ENCODE measurements at regions not wholly inside any gene's neighbourhood (a gene's known extent, or its start where the extent isn't known, plus 50 kb on each side); places are given as distances from the start of the nearest gene placed in this dataset.

DNA sequence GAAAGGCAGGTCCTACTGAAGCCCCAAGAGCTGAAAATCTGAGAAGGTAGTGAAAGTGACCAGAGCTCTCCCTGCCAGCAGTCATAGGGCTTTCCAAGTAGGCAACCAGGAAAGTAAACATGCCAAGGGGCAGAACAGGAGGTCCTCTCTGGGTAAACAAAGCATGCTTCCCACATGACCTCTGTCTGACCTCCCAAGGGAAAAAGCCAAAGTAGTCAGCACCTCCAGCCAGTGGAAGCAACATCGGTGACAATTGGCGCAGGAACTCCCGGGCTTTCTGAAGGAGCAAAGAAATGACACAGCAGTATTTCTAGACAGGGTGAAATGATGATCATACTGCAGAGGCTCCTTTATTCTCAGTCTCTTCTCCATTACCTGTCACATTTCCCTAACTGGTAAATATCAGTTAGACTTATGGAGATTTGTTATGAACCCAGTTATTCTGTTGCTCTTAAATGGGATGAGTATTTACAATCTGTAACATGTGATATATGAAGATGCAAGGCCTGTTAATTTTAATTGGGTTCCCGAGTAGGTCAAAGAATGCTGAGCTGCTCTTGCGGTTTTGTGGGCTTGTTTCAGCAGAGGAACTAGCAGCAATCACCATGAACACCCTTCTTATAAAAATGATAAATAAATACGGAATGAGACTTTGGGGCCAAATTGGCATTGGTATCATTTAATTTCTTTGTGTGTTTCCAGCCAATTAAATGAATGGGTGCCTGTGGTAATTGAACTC, 321.0 kb downstream of the RND3 start:
- H3K4me1 ChIP-seq (replicated peaks in 1 of 2; ENCODE audit: control insufficient read depth in 2 of 2, insufficient read depth in 2 of 2, low read length in 2 of 2) = peaks cover 0 to 18% of the 10 kb centered on the region in 2 experiments; a peak in 4 of 5 replicates
- H2AFZ ChIP-seq (ENCODE audit: low read depth, low read length) = peak overlapping the region; percentile 72
- ChIA-PET CTCF (ENCODE audit: low intra/inter-chr PET ratio) (no interaction called here), POLR2A (interaction anchor here (0.6 to 1.2 kb wide), 4 partner anchors 15 to 1117 kb away, joined by 3 read pairs; no protein-coding TSS in a partner anchor)
- no peaks in the 10 kb centered on the region for H3K79me2 ChIP-seq (ENCODE audit: control insufficient read depth, insufficient read depth, low read length)
- intact Hi-C loops (cut with micrococcal nuclease) (no loop called here), in situ Hi-C loops (cut with MboI) (no loop called here)
- no peaks in the 10 kb centered on the region for H3K9me3 ChIP-seq (replicated peaks; ENCODE audit: control insufficient read depth, insufficient read depth, low read depth, low read length)
- DNase-seq (ENCODE audit: extremely low read depth in 1 of 4, low spot score in 3 of 4) = peak in 3 of 4 experiments; percentile 22 to 75 (median 38)
- H3K4me3 ChIP-seq = no peak overlapping the region
- peak overlapping the region; percentile 16; the same call in 1 of the 2 replicates for H3K4me2 ChIP-seq (ENCODE audit: insufficient read depth, low read length)
- no peaks in the 10 kb centered on the region for H3K36me3 ChIP-seq (ENCODE audit: control insufficient read depth, insufficient read depth, low read length)
- no TSS peak for BruUV-seq (replicated peaks)
- H3K27ac ChIP-seq (ENCODE audit: extremely low read depth, low read depth, low read length) = peak overlapping the region; percentile 79
- no peaks in the 10 kb centered on the region for H4K20me1 ChIP-seq (replicated peaks; ENCODE audit: control insufficient read depth, insufficient read depth, low read length)
- FAIRE-seq = peak; percentile 70
- H3K9me1 ChIP-seq (ENCODE audit: control insufficient read depth, insufficient read depth, low read length) = no peaks in the 10 kb centered on the region
- peak overlapping the region in 1 of 2 experiments; percentile 47; a peak in 2 of 4 replicates for H3K9ac ChIP-seq (ENCODE audit: insufficient read depth in 1 of 2, low read depth in 2 of 2, low read length in 2 of 2)
- ATAC-seq = peak; percentile 83
- no peaks in the 10 kb centered on the region for H3K27me3 ChIP-seq (ENCODE audit: control insufficient read depth in 2 of 2, insufficient read depth in 2 of 2, low read length in 2 of 2)
- WGBS (ENCODE audit: insufficient coverage, low coverage, missing lambda C conversion rate) = under 1% methylated on average over 6 of the region's 6 CpGs
- TF ChIP-seq HDAC8 (tag; IDR thresholded peaks at IDR 0.05) = peak; percentile 50; the same call in 1 of the 2 replicates
- TF ChIP-seq HSF4 (CRISPR knock-in tag; IDR thresholded peaks at IDR 0.05; ENCODE audit: borderline replicate concordance) = no peak
- peak; percentile 69; the same call in 1 of the 2 replicates for TF ChIP-seq ZNF644 (tag; IDR thresholded peaks at IDR 0.05; ENCODE audit: low read depth)
- peak; percentile 76; the same call in 1 of the 2 replicates for TF ChIP-seq CXXC5 (CRISPR knock-in tag; IDR thresholded peaks at IDR 0.05)
- TF ChIP-seq ZNF3 (CRISPR knock-in tag; IDR thresholded peaks at IDR 0.05) = no peak
- TF ChIP-seq MAFF (IDR thresholded peaks at IDR 0.05; ENCODE audit: low read length) = peak; percentile 73
- TF ChIP-seq NR2C2 (CRISPR knock-in tag; IDR thresholded peaks at IDR 0.05) = no peak
- TF ChIP-seq NR2C2 (tag; IDR thresholded peaks at IDR 0.05) = peak; percentile 89
- peak; percentile 55; the same call in 1 of the 2 replicates for TF ChIP-seq MAX (CRISPR knock-in tag; IDR thresholded peaks at IDR 0.05)
- TF ChIP-seq ZFX (CRISPR knock-in tag; IDR thresholded peaks at IDR 0.05) = peak; percentile 15; the same call in 1 of the 2 replicates
- TF ChIP-seq, protein P1, sequence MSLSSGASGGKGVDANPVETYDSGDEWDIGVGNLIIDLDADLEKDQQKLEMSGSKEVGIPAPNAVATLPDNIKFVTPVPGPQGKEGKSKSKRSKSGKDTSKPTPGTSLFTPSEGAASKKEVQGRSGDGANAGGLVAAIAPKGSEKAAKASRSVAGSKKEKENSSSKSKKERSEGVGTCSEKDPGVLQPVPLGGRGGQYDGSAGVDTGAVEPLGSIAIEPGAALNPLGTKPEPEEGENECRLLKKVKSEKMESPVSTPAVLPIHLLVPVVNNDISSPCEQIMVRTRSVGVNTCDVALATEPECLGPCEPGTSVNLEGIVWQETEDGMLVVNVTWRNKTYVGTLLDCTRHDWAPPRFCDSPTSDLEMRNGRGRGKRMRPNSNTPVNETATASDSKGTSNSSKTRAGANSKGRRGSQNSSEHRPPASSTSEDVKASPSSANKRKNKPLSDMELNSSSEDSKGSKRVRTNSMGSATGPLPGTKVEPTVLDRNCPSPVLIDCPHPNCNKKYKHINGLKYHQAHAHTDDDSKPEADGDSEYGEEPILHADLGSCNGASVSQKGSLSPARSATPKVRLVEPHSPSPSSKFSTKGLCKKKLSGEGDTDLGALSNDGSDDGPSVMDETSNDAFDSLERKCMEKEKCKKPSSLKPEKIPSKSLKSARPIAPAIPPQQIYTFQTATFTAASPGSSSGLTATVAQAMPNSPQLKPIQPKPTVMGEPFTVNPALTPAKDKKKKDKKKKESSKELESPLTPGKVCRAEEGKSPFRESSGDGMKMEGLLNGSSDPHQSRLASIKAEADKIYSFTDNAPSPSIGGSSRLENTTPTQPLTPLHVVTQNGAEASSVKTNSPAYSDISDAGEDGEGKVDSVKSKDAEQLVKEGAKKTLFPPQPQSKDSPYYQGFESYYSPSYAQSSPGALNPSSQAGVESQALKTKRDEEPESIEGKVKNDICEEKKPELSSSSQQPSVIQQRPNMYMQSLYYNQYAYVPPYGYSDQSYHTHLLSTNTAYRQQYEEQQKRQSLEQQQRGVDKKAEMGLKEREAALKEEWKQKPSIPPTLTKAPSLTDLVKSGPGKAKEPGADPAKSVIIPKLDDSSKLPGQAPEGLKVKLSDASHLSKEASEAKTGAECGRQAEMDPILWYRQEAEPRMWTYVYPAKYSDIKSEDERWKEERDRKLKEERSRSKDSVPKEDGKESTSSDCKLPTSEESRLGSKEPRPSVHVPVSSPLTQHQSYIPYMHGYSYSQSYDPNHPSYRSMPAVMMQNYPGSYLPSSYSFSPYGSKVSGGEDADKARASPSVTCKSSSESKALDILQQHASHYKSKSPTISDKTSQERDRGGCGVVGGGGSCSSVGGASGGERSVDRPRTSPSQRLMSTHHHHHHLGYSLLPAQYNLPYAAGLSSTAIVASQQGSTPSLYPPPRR (CRISPR knock-in tag; IDR thresholded peaks at IDR 0.05; ENCODE audit: borderline replicate concordance) = no peak
- TF ChIP-seq, protein P2, sequence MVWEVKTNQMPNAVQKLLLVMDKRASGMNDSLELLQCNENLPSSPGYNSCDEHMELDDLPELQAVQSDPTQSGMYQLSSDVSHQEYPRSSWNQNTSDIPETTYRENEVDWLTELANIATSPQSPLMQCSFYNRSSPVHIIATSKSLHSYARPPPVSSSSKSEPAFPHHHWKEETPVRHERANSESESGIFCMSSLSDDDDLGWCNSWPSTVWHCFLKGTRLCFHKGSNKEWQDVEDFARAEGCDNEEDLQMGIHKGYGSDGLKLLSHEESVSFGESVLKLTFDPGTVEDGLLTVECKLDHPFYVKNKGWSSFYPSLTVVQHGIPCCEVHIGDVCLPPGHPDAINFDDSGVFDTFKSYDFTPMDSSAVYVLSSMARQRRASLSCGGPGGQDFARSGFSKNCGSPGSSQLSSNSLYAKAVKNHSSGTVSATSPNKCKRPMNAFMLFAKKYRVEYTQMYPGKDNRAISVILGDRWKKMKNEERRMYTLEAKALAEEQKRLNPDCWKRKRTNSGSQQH (CRISPR knock-in tag; IDR thresholded peaks at IDR 0.05) = no peak
- 0 out of 2 replicates have a peak, but pooled peaks have one; percentile 24 for TF ChIP-seq SOX6 (IDR thresholded peaks at IDR 0.05)
- TF ChIP-seq ZNF830 (CRISPR knock-in tag; IDR thresholded peaks at IDR 0.05) = 0 out of 2 replicates have a peak, but pooled peaks have one; percentile 37
- no peak for TF ChIP-seq TFAM (CRISPR knock-in tag; conservative IDR thresholded peaks at IDR 0.05)

Data from K562 (cell line).